Hepatocyte (in vitro differentiated cells): ENCODE measurements at regions not wholly inside any gene's neighbourhood (a gene's known extent, or its start where the extent isn't known, plus 50 kb on each side); places are given as distances from the start of the nearest gene placed in this dataset.

ENCODE experiments used
- DNase-seq: peaks from one replicate; pipeline ENCODE4 v3.0.0-alpha.2; 2016; ENCODE audit warnings: low spot score
- H2AFZ ChIP-seq: fragments of 200-600 bp; sonication (generic); 2 replicates; pipeline ENCODE4 v1.6.0; 2016; ENCODE audit warnings: antibody characterized with exemption, mild to moderate bottlenecking
- H3K27ac ChIP-seq: fragments of 200-600 bp; sonication (generic); 2 replicates; pipeline ENCODE4 v1.5.1; 2016; ENCODE audit warnings: mild to moderate bottlenecking
- H3K27me3 ChIP-seq: fragments of 200-600 bp; sonication (generic); 2 replicates; pipeline ENCODE4 v1.6.1; 2016
- H3K36me3 ChIP-seq: fragments of 200-600 bp; sonication (generic); replicated peaks from 2 replicates; pipeline ENCODE4 v1.5.1; 2016; ENCODE audit warnings: low read depth; ENCODE audit not compliant: insufficient read depth
- H3K4me1 ChIP-seq: fragments of 200-600 bp; sonication (generic); 2 replicates; pipeline ENCODE4 v1.5.1; 2016; ENCODE audit warnings: mild to moderate bottlenecking, moderate library complexity; ENCODE audit not compliant: insufficient read depth
- H3K4me2 ChIP-seq: fragments of 200-600 bp; sonication (generic); 2 replicates; pipeline ENCODE4 v1.6.0; 2016
- H3K4me3 ChIP-seq: fragments of 200-600 bp; sonication (generic); 2 replicates; pipeline ENCODE4 v1.5.1; 2016; ENCODE audit warnings: mild to moderate bottlenecking
- H3K79me2 ChIP-seq: fragments of 200-600 bp; sonication (generic); 2 replicates; pipeline ENCODE4 v1.6.0; 2017; ENCODE audit warnings: mild to moderate bottlenecking
- H3K9me2 ChIP-seq: fragments of 200-600 bp; sonication (generic); replicated peaks from 2 replicates; pipeline ENCODE4 v1.6.0; 2017; ENCODE audit warnings: mild to moderate bottlenecking; ENCODE audit not compliant: insufficient read depth
- H3K9me3 ChIP-seq: fragments of 200-600 bp; sonication (generic); 2 replicates; pipeline ENCODE4 v1.5.1; 2016; ENCODE audit warnings: low read depth, mild to moderate bottlenecking
- H4K20me1 ChIP-seq: fragments of 200-600 bp; sonication (generic); 2 replicates; pipeline ENCODE4 v1.6.0; 2016; ENCODE audit warnings: mild to moderate bottlenecking; ENCODE audit not compliant: insufficient read depth, poor library complexity, severe bottlenecking
- CTCF ChIP-seq: fragments of 200-600 bp; sonication (generic); IDR thresholded peaks from 2 replicates; pipeline ENCODE4 v1.5.1; 2016; ENCODE audit warnings: antibody characterized with exemption, mild to moderate bottlenecking; ENCODE audit not compliant: poor library complexity
- EZH2 ChIP-seq: fragments of 200-600 bp; sonication (generic); IDR thresholded peaks from 2 replicates; pipeline ENCODE4 v1.6.1; 2016; ENCODE audit warnings: antibody characterized with exemption, mild to moderate bottlenecking, borderline replicate concordance
- EZH2phosphoT487 ChIP-seq: fragments of 200-600 bp; sonication (generic); IDR thresholded peaks from one replicate; pipeline ENCODE4 v1.6.1; 2018; ENCODE audit warnings: antibody characterized with exemption, mild to moderate bottlenecking, low read depth, moderate library complexity; ENCODE audit not compliant: unreplicated experiment, severe bottlenecking
- WGBS: methylation state at CpG from one replicate; pipeline ENCODE4 v1.1.6; 2016; ENCODE audit warnings: low lambda C conversion rate; ENCODE audit errors: missing lambda C conversion rate; 5-methylcytosine and 5-hydroxymethylcytosine counted together

GRCh38 chr2:239619369-239619768 lies 218.5 kb upstream of the HDAC4 start:
- H3K9me2 ChIP-seq = no peaks in the 10 kb centered on the region

GRCh38 chr2:239616729-239617128 lies 215.9 kb upstream of the HDAC4 start:
- Histone ChIP-seq H3K9me2 (no peaks in the 10 kb centered on the region), H3K36me3 (no peaks in the 10 kb centered on the region), H3K4me1 (no peaks in the 10 kb centered on the region), H3K4me2 (no peak overlapping the region), H3K79me2 (no peaks in the 10 kb centered on the region), H3K27me3 (no peaks in the 10 kb centered on the region), H3K4me3 (no peak overlapping the region), H4K20me1 (no peaks in the 10 kb centered on the region), H3K27ac (no peak overlapping the region), H2AFZ (no peak overlapping the region), H3K9me3 (no peaks in the 10 kb centered on the region)
- no peak for DNase-seq
- TF ChIP-seq EZH2 (no peak), EZH2phosphoT487 (no peak), CTCF (no peak)
- 47% methylated on average over 2 of the region's 2 CpGs for WGBS

More at GRCh38 chr2:239619369-239619768, 218.5 kb upstream of the HDAC4 start:
- no peaks in the 10 kb centered on the region for H3K9me3 ChIP-seq
- no peak overlapping the region for H3K4me2 ChIP-seq
- H3K79me2 ChIP-seq = no peaks in the 10 kb centered on the region
- no peaks in the 10 kb centered on the region for H3K27me3 ChIP-seq
- no peaks in the 10 kb centered on the region for H3K36me3 ChIP-seq
- TF ChIP-seq EZH2phosphoT487 (no peak), EZH2 (no peak), CTCF (no peak)
- no peak for DNase-seq
- WGBS = 65% methylated on average over 1 of the region's 1 CpG
- H3K4me1 ChIP-seq = no peaks in the 10 kb centered on the region
- H4K20me1 ChIP-seq = no peaks in the 10 kb centered on the region
- no peak overlapping the region for H3K27ac ChIP-seq
- H3K4me3 ChIP-seq = no peak overlapping the region
- H2AFZ ChIP-seq = no peak overlapping the region

- no peaks in the 10 kb centered on the region for H3K9me2 ChIP-seq
- TF ChIP-seq CTCF (no peak), EZH2phosphoT487 (no peak), EZH2 (no peak)
- H3K9me3 ChIP-seq = no peaks in the 10 kb centered on the region
- WGBS = 90% methylated on average over 11 of the region's 11 CpGs
- H3K79me2 ChIP-seq = no peaks in the 10 kb centered on the region
- H3K4me3 ChIP-seq = no peak overlapping the region
- H4K20me1 ChIP-seq = no peaks in the 10 kb centered on the region
- H3K27ac ChIP-seq = no peak overlapping the region
- H3K36me3 ChIP-seq = no peaks in the 10 kb centered on the region
- DNase-seq = no peak
- H3K4me1 ChIP-seq = no peaks in the 10 kb centered on the region
- no peaks in the 10 kb centered on the region for H3K27me3 ChIP-seq
- no peak overlapping the region for H2AFZ ChIP-seq
- H3K4me2 ChIP-seq = no peak overlapping the region
Measured at GRCh38 chr2:239612133-239612532, 211.3 kb upstream of the HDAC4 start.

- H4K20me1 ChIP-seq = no peaks in the 10 kb centered on the region
- no peak overlapping the region for H3K4me3 ChIP-seq
- no peak overlapping the region for H3K4me2 ChIP-seq
- no peaks in the 10 kb centered on the region for H3K9me2 ChIP-seq
- no peaks in the 10 kb centered on the region for H3K4me1 ChIP-seq
- no peaks in the 10 kb centered on the region for H3K27me3 ChIP-seq
- no peak overlapping the region for H2AFZ ChIP-seq
- DNase-seq = no peak
- H3K27ac ChIP-seq = no peak overlapping the region
- no peaks in the 10 kb centered on the region for H3K36me3 ChIP-seq
- H3K79me2 ChIP-seq = no peaks in the 10 kb centered on the region
- WGBS = 91% methylated on average over 10 of the region's 10 CpGs
- TF ChIP-seq EZH2phosphoT487 (no peak), CTCF (no peak), EZH2 (no peak)
- no peaks in the 10 kb centered on the region for H3K9me3 ChIP-seq
Measured at GRCh38 chr2:239611222-239611795, 210.5 kb upstream of the HDAC4 start.
